ENCODE measurements at regions not wholly inside any gene's neighbourhood (a gene's known extent, or its start where the extent isn't known, plus 50 kb on each side); places are given as distances from the start of the nearest gene placed in this dataset.

DNA sequence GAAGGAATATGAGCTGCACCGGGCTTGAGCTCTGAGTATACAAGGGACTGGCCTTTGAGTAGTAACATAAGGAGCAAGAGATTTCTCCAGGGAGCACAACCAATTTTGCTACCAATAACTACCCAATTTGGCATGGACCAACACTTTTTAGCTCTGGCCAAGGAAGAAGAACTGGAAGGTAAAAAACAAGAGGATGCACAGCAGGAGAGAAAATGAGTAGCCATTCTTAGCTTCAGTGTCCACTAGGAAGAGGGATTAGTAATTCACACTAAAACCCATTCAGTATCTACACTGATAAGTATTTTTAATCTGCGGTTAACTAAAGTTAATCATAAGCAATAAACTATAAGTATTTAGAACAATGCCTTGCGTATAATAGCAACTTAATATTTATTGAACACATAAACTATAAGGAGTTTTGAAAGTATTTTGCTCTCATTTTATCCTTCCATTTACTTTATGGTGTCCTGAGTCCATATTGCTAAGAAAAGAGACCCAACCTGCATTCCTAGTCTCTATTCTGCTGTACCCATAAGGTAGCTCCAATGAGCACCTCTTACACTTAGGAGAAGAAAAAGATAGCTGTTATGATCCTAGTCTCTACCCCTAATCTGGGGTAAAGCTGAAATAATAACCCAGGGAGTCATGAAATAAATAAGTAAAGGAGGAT is 268.9 kb downstream of the IGSF11 start:
- CTCF ChIA-PET (ENCODE audit: low intra/inter-chr PET ratio), result no interaction called here

DNA sequence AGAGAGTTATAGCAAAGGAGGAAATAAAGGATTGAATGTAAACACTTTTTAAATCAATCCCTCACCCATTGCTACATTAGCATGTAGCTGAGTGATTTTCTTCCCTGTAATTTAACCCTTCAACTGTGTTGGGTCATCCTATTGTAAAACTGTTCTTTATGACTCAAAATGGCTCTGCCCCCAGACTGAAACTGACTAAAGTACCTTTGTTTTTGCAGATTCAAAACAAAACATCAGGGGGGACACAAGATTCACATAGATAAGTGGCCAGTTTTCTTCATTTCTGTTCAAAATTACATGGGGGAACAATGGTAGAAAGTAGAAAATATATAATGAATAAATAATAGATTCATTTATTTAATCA is 268.4 kb downstream of the IGSF11 start:
- Histone ChIP-seq H3K9ac (ENCODE audit: insufficient read depth in 1 of 2, low read depth in 2 of 2, low read length in 2 of 2) (no peak overlapping the region), H3K4me3 (no peak overlapping the region), H3K4me2 (ENCODE audit: insufficient read depth, low read length) (no peak overlapping the region), H3K9me1 (ENCODE audit: control insufficient read depth, insufficient read depth, low read length) (no peaks in the 10 kb centered on the region), H3K4me1 (replicated peaks in 1 of 2; ENCODE audit: control insufficient read depth in 2 of 2, insufficient read depth in 2 of 2, low read length in 2 of 2) (no peaks in the 10 kb centered on the region; a peak in 1 of 5 replicates), H3K27me3 (ENCODE audit: control insufficient read depth in 2 of 2, insufficient read depth in 2 of 2, low read length in 2 of 2) (no peaks in the 10 kb centered on the region), H3K79me2 (ENCODE audit: control insufficient read depth, insufficient read depth, low read length) (no peaks in the 10 kb centered on the region; the same call in 2 of the 3 replicates), H3K36me3 (ENCODE audit: control insufficient read depth, insufficient read depth, low read length) (no peaks in the 10 kb centered on the region), H2AFZ (ENCODE audit: low read depth, low read length) (no peak overlapping the region), H3K9me3 (replicated peaks; ENCODE audit: control insufficient read depth, insufficient read depth, low read depth, low read length) (no peaks in the 10 kb centered on the region), H3K27ac (ENCODE audit: extremely low read depth, low read depth, low read length) (no peak overlapping the region), H4K20me1 (replicated peaks; ENCODE audit: control insufficient read depth, insufficient read depth, low read length) (no peaks in the 10 kb centered on the region)
- ChIA-PET POLR2A (no interaction called here), CTCF (ENCODE audit: low intra/inter-chr PET ratio) (no interaction called here)
- TF ChIP-seq ZNF274 (IDR thresholded peaks at IDR 0.05; ENCODE audit: borderline replicate concordance, low read depth, low read length), result no peak
- no peak for TF ChIP-seq GATAD2A (IDR thresholded peaks at IDR 0.05)
- no peak for TF ChIP-seq ZNF384 (IDR thresholded peaks at IDR 0.05; ENCODE audit: low read depth, low read length)
- TF ChIP-seq ZNF77 (CRISPR knock-in tag; IDR thresholded peaks at IDR 0.05), result no peak
- no peak for TF ChIP-seq NFYB (IDR thresholded peaks at IDR 0.05; ENCODE audit: extremely low read depth, insufficient read length)
- no peak for TF ChIP-seq L3MBTL2 (IDR thresholded peaks at IDR 0.05)
- TF ChIP-seq, protein P1, sequence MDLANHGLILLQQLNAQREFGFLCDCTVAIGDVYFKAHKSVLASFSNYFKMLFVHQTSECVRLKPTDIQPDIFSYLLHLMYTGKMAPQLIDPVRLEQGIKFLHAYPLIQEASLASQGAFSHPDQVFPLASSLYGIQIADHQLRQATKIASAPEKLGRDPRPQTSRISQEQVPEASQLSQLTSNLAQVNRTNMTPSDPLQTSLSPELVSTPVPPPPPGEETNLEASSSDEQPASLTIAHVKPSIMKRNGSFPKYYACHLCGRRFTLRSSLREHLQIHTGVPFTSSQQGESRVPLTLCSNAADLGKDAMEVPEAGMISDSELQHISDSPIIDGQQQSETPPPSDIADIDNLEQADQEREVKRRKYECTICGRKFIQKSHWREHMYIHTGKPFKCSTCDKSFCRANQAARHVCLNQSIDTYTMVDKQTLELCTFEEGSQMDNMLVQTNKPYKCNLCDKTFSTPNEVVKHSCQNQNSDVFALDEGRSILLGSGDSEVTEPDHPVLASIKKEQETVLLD (IDR thresholded peaks at IDR 0.05), result no peak
- DNase-seq (ENCODE audit: extremely low read depth in 1 of 4, low spot score in 3 of 4), result no peak
- in situ Hi-C loops (cut with MboI), result no loop called here
- FAIRE-seq, result no peak
- BruUV-seq (replicated peaks), result no TSS peak
- no peak for ATAC-seq
- intact Hi-C loops (cut with micrococcal nuclease), result no loop called here

More for the DNA sequence above, 268.9 kb downstream of the IGSF11 start:
- Histone ChIP-seq H3K36me3 (ENCODE audit: control insufficient read depth, insufficient read depth, low read length) (no peaks in the 10 kb centered on the region), H3K9me1 (ENCODE audit: control insufficient read depth, insufficient read depth, low read length) (no peaks in the 10 kb centered on the region), H2AFZ (ENCODE audit: low read depth, low read length) (no peak overlapping the region), H4K20me1 (replicated peaks; ENCODE audit: control insufficient read depth, insufficient read depth, low read length) (no peaks in the 10 kb centered on the region), H3K4me2 (ENCODE audit: insufficient read depth, low read length) (no peak overlapping the region), H3K9me3 (replicated peaks; ENCODE audit: control insufficient read depth, insufficient read depth, low read depth, low read length) (no peaks in the 10 kb centered on the region), H3K4me3 (no peak overlapping the region), H3K27ac (ENCODE audit: extremely low read depth, low read depth, low read length) (no peak overlapping the region), H3K27me3 (ENCODE audit: control insufficient read depth in 2 of 2, insufficient read depth in 2 of 2, low read length in 2 of 2) (no peaks in the 10 kb centered on the region), H3K4me1 (replicated peaks in 1 of 2; ENCODE audit: control insufficient read depth in 2 of 2, insufficient read depth in 2 of 2, low read length in 2 of 2) (no peaks in the 10 kb centered on the region), H3K9ac (ENCODE audit: insufficient read depth in 1 of 2, low read depth in 2 of 2, low read length in 2 of 2) (no peak overlapping the region), H3K79me2 (ENCODE audit: control insufficient read depth, insufficient read depth, low read length) (no peaks in the 10 kb centered on the region)
- no peak for TF ChIP-seq POLR2AphosphoS5 (IDR thresholded peaks at IDR 0.05; ENCODE audit: control insufficient read depth, insufficient read depth, low read depth, low read length)
- in situ Hi-C loops (cut with MboI), result no loop called here
- no TSS peak for BruUV-seq (replicated peaks)
- 35% methylated on average over 3 of the region's 3 CpGs for WGBS (ENCODE audit: insufficient coverage, low coverage, missing lambda C conversion rate)
- no peak for ATAC-seq
- POLR2A ChIA-PET, result interaction anchor here (0.6 kb wide), 1 partner anchor 51 kb away, joined by 3 read pairs; no protein-coding TSS in a partner anchor
- FAIRE-seq, result no peak
- no peak for DNase-seq (ENCODE audit: extremely low read depth in 1 of 4, low spot score in 3 of 4)
- intact Hi-C loops (cut with micrococcal nuclease), result no loop called here

Measured in K562 (cell line).